Neural cell (in vitro differentiated cells): ENCODE measurements at regions not wholly inside any gene's neighbourhood (a gene's known extent, or its start where the extent isn't known, plus 50 kb on each side); places are given as distances from the start of the nearest gene placed in this dataset.

Source experiments
- H2AFZ ChIP-seq: fragments of 200-600, 300-800 bp; sonication (generic), shearing (Covaris generic); 2 replicates; pipeline ENCODE4 v1.6.0; 2014; ENCODE audit warnings: low read depth, mild to moderate bottlenecking, antibody characterized with exemption, low read length, moderate library complexity
- H3F3A ChIP-seq: fragments of 200-600 bp; shearing (Covaris generic); 2 replicates; pipeline ENCODE4 v1.6.1; 2016; ENCODE audit warnings: mild to moderate bottlenecking, moderate library complexity, mixed read lengths, antibody characterized with exemption, low read length; ENCODE audit not compliant: insufficient read depth, poor library complexity, severe bottlenecking
- H3K27ac ChIP-seq: fragments of 200-600, 300-800 bp; sonication (generic), shearing (Covaris generic); 2 replicates; pipeline ENCODE4 v1.5.1; 2014; ENCODE audit warnings: mild to moderate bottlenecking, low read length, moderate library complexity
- H3K27me3 ChIP-seq: fragments of 300-800, 200-600 bp; sonication (generic), shearing (Covaris generic); 2 replicates; pipeline ENCODE4 v1.6.0; 2014; ENCODE audit warnings: mild to moderate bottlenecking, low read depth, low read length, moderate library complexity; ENCODE audit not compliant: insufficient read depth
- H3K36me3 ChIP-seq: fragments of 300-800, 200-600 bp; sonication (generic), shearing (Covaris generic); 2 replicates; pipeline ENCODE4 v1.5.1; 2014; ENCODE audit warnings: mild to moderate bottlenecking, antibody characterized with exemption, low read length, moderate library complexity; ENCODE audit not compliant: insufficient read depth
- H3K4me2 ChIP-seq: fragments of 300-800, 200-600 bp; sonication (generic), shearing (Covaris generic); 2 replicates; pipeline ENCODE4 v1.6.0; 2014; ENCODE audit warnings: mild to moderate bottlenecking, low read length
- H3K4me3 ChIP-seq: fragments of 300-800, 200-600 bp; sonication (generic), shearing (Covaris generic); 2 replicates; pipeline ENCODE4 v1.5.1; 2014; ENCODE audit warnings: mild to moderate bottlenecking, low read length, moderate library complexity
- H3K79me2 ChIP-seq: fragments of 200-600 bp; shearing (Covaris generic); replicated peaks from 2 replicates; pipeline ENCODE4 v1.6.0; 2014; ENCODE audit warnings: mild to moderate bottlenecking, low read length, moderate library complexity; ENCODE audit not compliant: insufficient read depth
- H3K9ac ChIP-seq: fragments of 300-800, 200-600 bp; sonication (generic), shearing (Covaris generic); 2 replicates; pipeline ENCODE4 v1.6.1; 2016; ENCODE audit warnings: mild to moderate bottlenecking, low read length, mixed read lengths
- H3K9me2 ChIP-seq: fragments of 200-600 bp; shearing (Covaris generic); 2 replicates; pipeline ENCODE4 v1.6.1; 2016; ENCODE audit warnings: mild to moderate bottlenecking, low read length, mixed read lengths; ENCODE audit not compliant: insufficient read depth
- H3K9me3 ChIP-seq: fragments of 200-600, 300-800 bp; sonication (generic), shearing (Covaris generic); 2 replicates; pipeline ENCODE4 v1.6.1; 2016; ENCODE audit warnings: mild to moderate bottlenecking, mixed run types, low read length, moderate library complexity, mixed read lengths
- H4K20me1 ChIP-seq: fragments of 200-600 bp; shearing (Covaris generic); 2 replicates; pipeline ENCODE4 v1.6.1; 2016; ENCODE audit warnings: mild to moderate bottlenecking, mixed run types; ENCODE audit not compliant: insufficient read depth
- CTCF ChIP-seq: fragments of 450-650 bp; IDR thresholded peaks from 2 replicates; pipeline ENCODE4 v1.5.1; 2014; ENCODE audit warnings: antibody characterized with exemption, mild to moderate bottlenecking, moderate library complexity; ENCODE audit not compliant: poor library complexity, severe bottlenecking
- EP300 ChIP-seq: fragments of 450-650 bp; conservative IDR thresholded peaks from 2 replicates; pipeline ENCODE4 v1.6.1; 2014; ENCODE audit warnings: antibody characterized with exemption, mild to moderate bottlenecking, moderate library complexity; ENCODE audit not compliant: poor library complexity, severe bottlenecking
- EZH2 ChIP-seq: fragments of 200-600, 300-800 bp; shearing (Covaris generic), sonication (generic); IDR thresholded peaks from 2 replicates; pipeline ENCODE4 v1.6.1; 2014; ENCODE audit warnings: antibody characterized with exemption, low read length, borderline replicate concordance, mild to moderate bottlenecking; ENCODE audit not compliant: insufficient read depth, poor library complexity, severe bottlenecking
- MXI1 ChIP-seq: fragments of 450-650 bp; conservative IDR thresholded peaks from 2 replicates; pipeline ENCODE4 v1.6.1; 2014; ENCODE audit warnings: antibody characterized with exemption, mild to moderate bottlenecking; ENCODE audit not compliant: poor library complexity, severe bottlenecking
- POLR2AphosphoS5 ChIP-seq: IDR thresholded peaks from 2 replicates; pipeline ENCODE4 v1.6.1; 2012
- RAD21 ChIP-seq: fragments of 450-650 bp; conservative IDR thresholded peaks from 2 replicates; pipeline ENCODE4 v1.6.1; 2014; ENCODE audit warnings: antibody characterized with exemption, mild to moderate bottlenecking, moderate library complexity
- REST ChIP-seq: IDR thresholded peaks from 2 replicates; pipeline ENCODE4 v1.6.1; 2012; ENCODE audit warnings: borderline replicate concordance
- SMC3 ChIP-seq: fragments of 450-650 bp; conservative IDR thresholded peaks from 2 replicates; pipeline ENCODE4 v1.6.1; 2014; ENCODE audit warnings: antibody characterized with exemption, mild to moderate bottlenecking, moderate library complexity; ENCODE audit not compliant: poor library complexity
- TAF1 ChIP-seq: IDR thresholded peaks from 2 replicates; pipeline ENCODE4 v1.6.1; 2012; ENCODE audit warnings: low read depth

- no peaks in the 10 kb centered on the region for H3K9me3 ChIP-seq
- no peak overlapping the region for H3K9ac ChIP-seq
- H3K4me2 ChIP-seq: no peak overlapping the region
- no peak overlapping the region for H3K27ac ChIP-seq
- TF ChIP-seq SMC3: no peak
- H2AFZ ChIP-seq: no peak overlapping the region
- H3K4me3 ChIP-seq: no peak overlapping the region
- no peaks in the 10 kb centered on the region for H3K9me2 ChIP-seq
- no peaks in the 10 kb centered on the region for H4K20me1 ChIP-seq
- no peaks in the 10 kb centered on the region for H3F3A ChIP-seq
- H3K79me2 ChIP-seq: no peaks in the 10 kb centered on the region
- no peaks in the 10 kb centered on the region for H3K36me3 ChIP-seq
- no peaks in the 10 kb centered on the region for H3K27me3 ChIP-seq
These were observed 53.7 kb upstream of the CFAP46 start for GRCh38 chr10:132995909-132996602.

GRCh38 chr10:132994811-132995210 is 52.4 kb upstream of the CFAP46 start:
- Histone ChIP-seq H3F3A (no peaks in the 10 kb centered on the region), H3K4me2 (no peak overlapping the region), H3K9me3 (no peaks in the 10 kb centered on the region), H3K36me3 (no peaks in the 10 kb centered on the region), H3K27ac (no peak overlapping the region), H3K27me3 (no peaks in the 10 kb centered on the region), H3K79me2 (no peaks in the 10 kb centered on the region), H3K9ac (peak overlapping the region; percentile 36), H2AFZ (no peak overlapping the region), H4K20me1 (no peaks in the 10 kb centered on the region), H3K4me3 (peak overlapping the region; percentile 27), H3K9me2 (no peaks in the 10 kb centered on the region)
- no peak for TF ChIP-seq TAF1
- no peak for TF ChIP-seq CTCF
- no peak for TF ChIP-seq SMC3
- no peak for TF ChIP-seq EZH2
- TF ChIP-seq MXI1: no peak
- no peak for TF ChIP-seq REST
- no peak for TF ChIP-seq EP300
- TF ChIP-seq RAD21: no peak
- TF ChIP-seq POLR2AphosphoS5: no peak
